ENCODE measurements at regions not wholly inside any gene's neighbourhood (a gene's known extent, or its start where the extent isn't known, plus 50 kb on each side); places are given as distances from the start of the nearest gene placed in this dataset.

DNA sequence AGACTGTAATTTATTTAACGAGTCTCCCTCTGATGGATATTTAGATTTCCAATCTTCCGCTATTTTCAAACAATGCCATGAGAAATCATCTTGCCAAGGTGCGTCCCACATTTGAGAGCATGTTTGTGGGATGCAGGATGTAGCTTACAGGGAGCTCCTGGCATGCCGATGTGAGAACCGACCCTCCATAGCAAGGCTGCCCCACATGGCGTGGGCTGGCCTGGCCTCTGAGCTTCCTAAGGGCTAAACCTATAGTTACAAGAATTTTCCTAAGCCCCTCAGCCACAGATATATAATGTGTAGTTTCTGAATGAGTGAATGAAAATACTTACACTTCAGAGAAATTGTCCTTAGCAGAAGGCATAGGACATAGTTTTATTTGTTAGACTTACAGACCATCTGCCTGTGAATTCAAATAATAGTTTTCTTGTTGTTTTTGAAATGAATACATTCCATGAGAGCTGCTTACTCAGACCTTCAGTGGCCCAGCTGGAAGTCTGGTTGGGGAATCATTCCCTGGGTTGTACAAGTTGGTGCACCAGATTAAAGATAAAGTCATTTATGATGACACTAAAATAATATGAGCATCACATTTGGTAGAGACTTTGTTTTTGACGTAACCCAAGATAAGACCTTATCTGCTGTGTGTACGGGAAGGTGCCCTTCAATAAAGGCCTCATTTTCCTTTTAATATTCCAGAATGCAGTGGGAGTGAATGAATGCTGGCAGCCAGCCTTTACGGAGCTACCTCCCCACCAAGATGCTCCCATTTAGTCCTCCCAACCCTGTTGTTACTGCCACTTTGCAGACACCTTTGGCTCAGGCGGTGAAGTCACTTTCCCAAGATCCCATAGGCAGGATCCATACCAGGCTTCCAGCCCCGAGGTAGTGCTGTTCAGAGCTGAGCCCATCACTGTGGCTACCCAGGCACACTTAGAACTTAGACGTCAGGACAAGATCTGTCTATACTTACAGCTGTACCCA lies 107.1 kb downstream of the GLI2 start:
- no peak for TF ChIP-seq CTCF (conservative IDR thresholded peaks at IDR 0.05)
- TF ChIP-seq ZFX (IDR thresholded peaks at IDR 0.05), result no peak

Measured in C4-2B (cell line).